ENCODE measurements at regions not wholly inside any gene's neighbourhood (a gene's known extent, or its start where the extent isn't known, plus 50 kb on each side); places are given as distances from the start of the nearest gene placed in this dataset.

DNA sequence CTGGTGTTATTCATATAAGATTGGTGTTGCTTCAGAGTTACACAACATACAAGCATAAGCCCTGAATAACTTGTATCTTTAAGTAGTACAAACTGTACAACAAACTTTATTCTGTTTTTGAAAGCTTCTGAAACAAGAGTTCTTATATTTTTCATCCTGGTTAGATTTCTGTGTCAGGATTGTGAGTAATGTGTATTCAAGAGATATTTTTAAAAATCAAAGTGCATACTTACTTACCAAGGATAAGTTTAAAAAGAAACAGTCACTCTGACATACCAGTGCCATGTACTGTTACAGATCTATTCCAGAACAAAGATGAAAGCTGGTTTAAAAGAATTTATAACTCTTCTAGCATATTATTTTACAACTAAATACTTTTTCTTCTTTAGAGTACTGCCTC, 755.1 kb downstream of the ZPLD1 start:
- Histone ChIP-seq H3K36me3 (ENCODE audit: control insufficient read depth, insufficient read depth, low read length) (no peaks in the 10 kb centered on the region), H3K27me3 (ENCODE audit: control insufficient read depth, insufficient read depth, low read length) (no peaks in the 10 kb centered on the region), H3K4me1 (ENCODE audit: control insufficient read depth, insufficient read depth, low read length) (no peaks in the 10 kb centered on the region), H3K27ac (ENCODE audit: low read length) (no peak overlapping the region), H3K4me3 (ENCODE audit: low read depth in 2 of 2, low read length in 2 of 2) (no peak overlapping the region), H3K9me3 (ENCODE audit: control insufficient read depth, insufficient read depth, low read depth, low read length) (0 out of 2 replicates have a peak, but pooled peaks cover 4% of the 10 kb centered on the region)
- no TSS peak for BruUV-seq (replicated peaks)
- no peak for DNase-seq (ENCODE audit: low read depth, low spot score)
- ChIA-PET CTCF (no interaction called here), POLR2A (no interaction called here)
- ATAC-seq, result no peak
- intact Hi-C loops (cut with micrococcal nuclease; ENCODE audit: unreplicated experiment) (no loop called here), in situ Hi-C loops (cut with HindIII; ENCODE audit: low pct_unique_long_range_greater_than_20kb, low sequenced_read_pairs) (no loop called here)
- TF ChIP-seq TCF7L2 (IDR thresholded peaks at IDR 0.05; ENCODE audit: low read depth, low read length) (no peak), POLR2AphosphoS5 (IDR thresholded peaks at IDR 0.05; ENCODE audit: low read depth, low read length) (no peak), SIN3A (IDR thresholded peaks at IDR 0.05; ENCODE audit: borderline replicate concordance, insufficient read depth, low read depth, low read length) (no peak)
- TF ChIP-seq, protein P1, sequence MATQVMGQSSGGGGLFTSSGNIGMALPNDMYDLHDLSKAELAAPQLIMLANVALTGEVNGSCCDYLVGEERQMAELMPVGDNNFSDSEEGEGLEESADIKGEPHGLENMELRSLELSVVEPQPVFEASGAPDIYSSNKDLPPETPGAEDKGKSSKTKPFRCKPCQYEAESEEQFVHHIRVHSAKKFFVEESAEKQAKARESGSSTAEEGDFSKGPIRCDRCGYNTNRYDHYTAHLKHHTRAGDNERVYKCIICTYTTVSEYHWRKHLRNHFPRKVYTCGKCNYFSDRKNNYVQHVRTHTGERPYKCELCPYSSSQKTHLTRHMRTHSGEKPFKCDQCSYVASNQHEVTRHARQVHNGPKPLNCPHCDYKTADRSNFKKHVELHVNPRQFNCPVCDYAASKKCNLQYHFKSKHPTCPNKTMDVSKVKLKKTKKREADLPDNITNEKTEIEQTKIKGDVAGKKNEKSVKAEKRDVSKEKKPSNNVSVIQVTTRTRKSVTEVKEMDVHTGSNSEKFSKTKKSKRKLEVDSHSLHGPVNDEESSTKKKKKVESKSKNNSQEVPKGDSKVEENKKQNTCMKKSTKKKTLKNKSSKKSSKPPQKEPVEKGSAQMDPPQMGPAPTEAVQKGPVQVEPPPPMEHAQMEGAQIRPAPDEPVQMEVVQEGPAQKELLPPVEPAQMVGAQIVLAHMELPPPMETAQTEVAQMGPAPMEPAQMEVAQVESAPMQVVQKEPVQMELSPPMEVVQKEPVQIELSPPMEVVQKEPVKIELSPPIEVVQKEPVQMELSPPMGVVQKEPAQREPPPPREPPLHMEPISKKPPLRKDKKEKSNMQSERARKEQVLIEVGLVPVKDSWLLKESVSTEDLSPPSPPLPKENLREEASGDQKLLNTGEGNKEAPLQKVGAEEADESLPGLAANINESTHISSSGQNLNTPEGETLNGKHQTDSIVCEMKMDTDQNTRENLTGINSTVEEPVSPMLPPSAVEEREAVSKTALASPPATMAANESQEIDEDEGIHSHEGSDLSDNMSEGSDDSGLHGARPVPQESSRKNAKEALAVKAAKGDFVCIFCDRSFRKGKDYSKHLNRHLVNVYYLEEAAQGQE (IDR thresholded peaks at IDR 0.05; ENCODE audit: insufficient read depth in 1 of 2, low read depth in 2 of 2, low read length in 1 of 2), result no peak
- TF ChIP-seq, protein P2, sequence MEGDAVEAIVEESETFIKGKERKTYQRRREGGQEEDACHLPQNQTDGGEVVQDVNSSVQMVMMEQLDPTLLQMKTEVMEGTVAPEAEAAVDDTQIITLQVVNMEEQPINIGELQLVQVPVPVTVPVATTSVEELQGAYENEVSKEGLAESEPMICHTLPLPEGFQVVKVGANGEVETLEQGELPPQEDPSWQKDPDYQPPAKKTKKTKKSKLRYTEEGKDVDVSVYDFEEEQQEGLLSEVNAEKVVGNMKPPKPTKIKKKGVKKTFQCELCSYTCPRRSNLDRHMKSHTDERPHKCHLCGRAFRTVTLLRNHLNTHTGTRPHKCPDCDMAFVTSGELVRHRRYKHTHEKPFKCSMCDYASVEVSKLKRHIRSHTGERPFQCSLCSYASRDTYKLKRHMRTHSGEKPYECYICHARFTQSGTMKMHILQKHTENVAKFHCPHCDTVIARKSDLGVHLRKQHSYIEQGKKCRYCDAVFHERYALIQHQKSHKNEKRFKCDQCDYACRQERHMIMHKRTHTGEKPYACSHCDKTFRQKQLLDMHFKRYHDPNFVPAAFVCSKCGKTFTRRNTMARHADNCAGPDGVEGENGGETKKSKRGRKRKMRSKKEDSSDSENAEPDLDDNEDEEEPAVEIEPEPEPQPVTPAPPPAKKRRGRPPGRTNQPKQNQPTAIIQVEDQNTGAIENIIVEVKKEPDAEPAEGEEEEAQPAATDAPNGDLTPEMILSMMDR (IDR thresholded peaks at IDR 0.05), result no peak

DNA sequence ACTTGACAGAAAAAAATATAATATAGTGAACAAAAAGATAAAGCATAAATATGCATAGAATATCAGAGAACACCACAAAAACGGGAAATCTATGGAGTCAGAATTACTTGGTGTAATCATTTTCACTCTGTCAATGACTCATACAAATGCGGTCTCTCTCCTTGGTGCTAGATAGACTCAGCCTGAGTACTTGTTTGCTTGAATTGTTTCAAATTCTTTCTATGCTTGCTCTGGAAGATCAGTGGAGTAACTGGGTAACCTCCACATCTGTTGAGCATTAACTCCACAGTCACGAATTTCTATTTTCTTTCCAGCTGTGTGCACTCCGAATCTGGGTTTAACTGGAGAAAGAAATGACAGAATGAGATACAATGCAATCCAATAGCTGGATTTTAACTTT, 760.4 kb downstream of the ZPLD1 start:
- ChIA-PET POLR2A (no interaction called here), CTCF (no interaction called here)
- H3K9me3 ChIP-seq (ENCODE audit: control insufficient read depth, insufficient read depth, low read depth, low read length), result peaks cover 5% of the 10 kb centered on the region; the same call in 1 of the 2 replicates
- H3K4me1 ChIP-seq (ENCODE audit: control insufficient read depth, insufficient read depth, low read length), result no peaks in the 10 kb centered on the region
- TF ChIP-seq, protein P1 (IDR thresholded peaks at IDR 0.05; ENCODE audit: insufficient read depth in 1 of 2, low read depth in 2 of 2, low read length in 1 of 2), result peak in 1 of 2 experiments; percentile 47; a peak in 1 of 4 replicates
- TF ChIP-seq SIN3A (IDR thresholded peaks at IDR 0.05; ENCODE audit: borderline replicate concordance, insufficient read depth, low read depth, low read length), result no peak
- TF ChIP-seq, protein P2 (IDR thresholded peaks at IDR 0.05), result no peak
- H3K36me3 ChIP-seq (ENCODE audit: control insufficient read depth, insufficient read depth, low read length), result no peaks in the 10 kb centered on the region
- intact Hi-C loops (cut with micrococcal nuclease; ENCODE audit: unreplicated experiment) (no loop called here), in situ Hi-C loops (cut with HindIII; ENCODE audit: low pct_unique_long_range_greater_than_20kb, low sequenced_read_pairs) (no loop called here)
- BruUV-seq (replicated peaks), result no TSS peak
- no peak overlapping the region for H3K27ac ChIP-seq (ENCODE audit: low read length)
- ATAC-seq (no peak), DNase-seq (ENCODE audit: low read depth, low spot score) (no peak)
- H3K4me3 ChIP-seq (ENCODE audit: low read depth in 2 of 2, low read length in 2 of 2), result no peak overlapping the region
- no peaks in the 10 kb centered on the region for H3K27me3 ChIP-seq (ENCODE audit: control insufficient read depth, insufficient read depth, low read length)
